Astrocyte of the cerebellum (primary cell): ENCODE measurements at regions not wholly inside any gene's neighbourhood (a gene's known extent, or its start where the extent isn't known, plus 50 kb on each side); places are given as distances from the start of the nearest gene placed in this dataset.
"Not testable (repeated sequence)": the region's sequence is repeated elsewhere in the genome, so short reads cannot be mapped to it uniquely, and the experiment has no call there.

Experiments
- DNase-seq: peaks from one replicate; pipeline ENCODE4 v3.0.0-alpha.2; 2011; ENCODE audit warnings: low read depth
- H3K4me3 ChIP-seq: 2 replicates; pipeline ENCODE4 v1.5.1; 2011; ENCODE audit warnings: mild to moderate bottlenecking, low read depth, low read length, moderate library complexity
- in situ Hi-C: cut with HindIII; loops from 2 replicates; pipeline ENCODE4 v1.10.0; 2017; ENCODE audit warnings: low sequenced_read_pairs
- TF ChIP-seq, protein P1 (sequence below): IDR thresholded peaks from 2 replicates; pipeline ENCODE4 v1.5.1; 2012; ENCODE audit warnings: low read length, low read depth, moderate library complexity, mild to moderate bottlenecking; ENCODE audit errors: missing control alignments

DNA sequence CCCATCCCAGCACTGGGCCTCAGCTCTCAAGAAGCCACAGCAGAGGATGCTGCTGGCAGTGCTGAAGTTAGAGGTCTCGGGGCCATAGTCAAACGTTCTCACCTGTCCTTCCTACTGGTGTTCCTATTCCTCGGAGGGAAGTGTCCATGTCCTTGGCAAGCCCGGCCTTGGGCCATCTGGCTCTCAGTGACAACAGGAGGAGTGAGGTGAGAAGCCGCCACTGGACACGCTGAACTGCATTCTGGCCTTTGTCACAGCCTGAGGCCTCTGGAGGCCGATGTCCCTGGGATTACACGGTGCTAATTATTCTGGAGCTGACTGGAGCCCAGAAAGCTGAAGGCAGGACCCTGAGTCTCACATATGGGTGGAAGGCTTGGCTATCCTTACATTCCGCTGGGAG, 92.5 kb downstream of the OLFM1 start:
- in situ Hi-C loops: no loop called here
- TF ChIP-seq, protein P1, sequence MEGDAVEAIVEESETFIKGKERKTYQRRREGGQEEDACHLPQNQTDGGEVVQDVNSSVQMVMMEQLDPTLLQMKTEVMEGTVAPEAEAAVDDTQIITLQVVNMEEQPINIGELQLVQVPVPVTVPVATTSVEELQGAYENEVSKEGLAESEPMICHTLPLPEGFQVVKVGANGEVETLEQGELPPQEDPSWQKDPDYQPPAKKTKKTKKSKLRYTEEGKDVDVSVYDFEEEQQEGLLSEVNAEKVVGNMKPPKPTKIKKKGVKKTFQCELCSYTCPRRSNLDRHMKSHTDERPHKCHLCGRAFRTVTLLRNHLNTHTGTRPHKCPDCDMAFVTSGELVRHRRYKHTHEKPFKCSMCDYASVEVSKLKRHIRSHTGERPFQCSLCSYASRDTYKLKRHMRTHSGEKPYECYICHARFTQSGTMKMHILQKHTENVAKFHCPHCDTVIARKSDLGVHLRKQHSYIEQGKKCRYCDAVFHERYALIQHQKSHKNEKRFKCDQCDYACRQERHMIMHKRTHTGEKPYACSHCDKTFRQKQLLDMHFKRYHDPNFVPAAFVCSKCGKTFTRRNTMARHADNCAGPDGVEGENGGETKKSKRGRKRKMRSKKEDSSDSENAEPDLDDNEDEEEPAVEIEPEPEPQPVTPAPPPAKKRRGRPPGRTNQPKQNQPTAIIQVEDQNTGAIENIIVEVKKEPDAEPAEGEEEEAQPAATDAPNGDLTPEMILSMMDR: no peak
- H3K4me3 ChIP-seq: no peak overlapping the region
- DNase-seq: no peak

DNA sequence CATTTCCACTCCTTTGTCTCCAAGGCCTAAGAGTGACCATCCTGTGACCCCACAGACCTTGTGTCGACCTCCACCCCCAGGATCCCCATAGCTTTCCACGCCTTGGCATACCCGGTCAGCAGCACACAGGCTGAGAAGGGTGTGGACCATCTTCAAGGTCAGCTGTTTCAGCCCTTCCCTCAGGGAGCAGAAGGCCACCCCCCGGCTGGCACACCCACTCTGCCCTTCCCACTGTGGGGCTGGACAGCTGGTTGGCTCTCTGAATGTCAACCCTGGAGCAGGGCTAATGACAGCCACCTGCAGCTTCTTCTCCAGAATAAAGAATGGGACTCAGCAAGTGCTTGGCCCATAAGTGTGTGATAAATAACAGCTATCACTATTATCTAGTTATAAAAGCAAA, 93.1 kb downstream of the OLFM1 start:
- DNase-seq: no peak
- in situ Hi-C loops: no loop called here
- TF ChIP-seq, protein P1: no peak
- H3K4me3 ChIP-seq: no peak overlapping the region

DNA sequence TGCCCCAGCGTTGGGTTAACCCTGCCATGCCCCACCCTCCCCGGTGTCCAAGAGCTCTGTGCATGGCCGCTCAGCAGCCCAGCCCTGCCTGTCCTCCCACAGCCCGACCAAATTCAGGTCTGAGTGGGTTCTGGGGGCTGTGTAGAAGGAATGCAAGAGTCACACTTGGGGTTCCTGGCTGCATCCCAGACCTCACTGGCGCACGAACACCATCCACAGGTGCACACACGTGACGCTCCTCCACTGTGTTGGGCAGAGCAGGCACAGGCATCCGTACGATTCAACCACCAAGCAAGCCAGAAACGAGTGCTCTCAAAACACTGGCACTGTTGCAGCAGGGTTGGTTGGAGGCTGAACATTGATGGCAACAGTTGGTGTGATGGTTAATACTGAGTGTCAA, 93.9 kb downstream of the OLFM1 start:
- H3K4me3 ChIP-seq: no peak overlapping the region
- TF ChIP-seq, protein P1: no peak
- in situ Hi-C loops: no loop called here
- DNase-seq: no peak

DNA sequence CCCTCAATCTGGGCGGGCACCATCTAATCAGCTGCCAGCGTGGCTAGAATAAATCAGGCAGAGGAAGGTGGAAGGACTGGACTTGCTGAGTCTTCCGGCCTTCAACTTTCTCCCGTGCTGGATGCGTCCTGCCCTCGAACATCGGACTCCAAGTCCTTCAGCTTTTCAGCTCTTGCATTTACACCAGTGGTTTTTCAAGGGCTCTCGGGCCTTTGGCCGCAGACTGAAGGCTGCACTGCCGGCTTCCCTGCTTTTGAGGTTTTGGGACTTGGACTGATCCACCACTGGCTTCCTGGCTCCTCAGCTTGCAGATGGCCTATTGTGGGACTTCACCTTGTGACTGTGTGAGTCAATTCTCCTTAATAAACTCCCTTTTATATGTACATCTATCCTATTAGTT, 94.4 kb downstream of the OLFM1 start:
- DNase-seq, in situ Hi-C loops: not testable (repeated sequence)

DNA sequence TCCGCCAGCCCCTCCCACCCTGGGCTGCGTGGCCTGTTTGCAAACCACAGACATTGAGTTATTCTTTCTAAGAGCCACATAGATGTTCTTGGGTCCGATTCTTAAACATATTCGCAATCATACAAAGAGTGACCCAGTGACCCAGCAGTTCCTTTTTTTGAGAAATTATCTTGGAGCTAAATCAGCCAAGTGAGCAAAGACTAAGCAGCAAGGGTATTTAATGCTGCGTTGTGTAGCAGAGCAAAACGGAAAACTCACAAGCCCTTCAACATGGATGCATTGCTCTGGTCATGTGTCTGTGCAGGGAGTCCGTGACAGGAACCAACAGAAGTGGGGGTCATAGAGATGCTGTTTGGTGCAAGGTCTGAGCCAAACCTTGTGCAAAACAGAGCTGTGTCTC, 95.6 kb downstream of the OLFM1 start:
- TF ChIP-seq, protein P1: no peak
- no peak overlapping the region for H3K4me3 ChIP-seq
- no peak for DNase-seq
- in situ Hi-C loops: no loop called here

More for the DNA sequence above, 94.4 kb downstream of the OLFM1 start:
- not testable (repeated sequence) for H3K4me3 ChIP-seq

DNA sequence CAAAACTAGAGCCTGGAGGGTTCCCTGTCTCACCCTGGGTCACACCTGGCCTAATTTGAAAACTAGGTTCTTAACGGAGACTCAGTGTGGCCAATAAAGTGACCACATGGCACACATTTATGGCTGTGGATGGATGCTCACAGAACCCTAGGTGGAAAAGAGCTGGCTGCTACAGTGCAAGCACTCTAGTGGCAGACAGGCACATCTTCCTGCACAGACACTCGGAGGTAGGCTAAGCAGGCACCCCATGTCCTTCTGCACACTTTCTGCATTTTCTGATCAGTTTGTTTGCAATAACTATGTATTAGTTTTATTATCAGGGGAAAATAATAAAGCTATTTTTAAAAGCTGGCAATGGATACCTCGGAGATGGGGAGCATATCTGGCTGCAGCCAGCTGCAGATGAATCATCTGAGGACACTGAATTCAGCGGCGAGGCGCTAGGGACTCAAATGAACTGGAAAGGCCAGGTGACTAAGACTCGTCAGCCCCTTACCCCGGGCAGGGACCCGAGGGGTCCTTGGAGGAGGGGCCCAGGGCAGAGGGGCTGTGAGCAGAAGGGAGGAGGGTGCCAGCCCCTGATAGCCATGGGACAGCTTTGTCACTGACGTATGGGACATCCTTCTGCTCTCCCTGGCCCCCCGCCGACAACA, 96.2 kb downstream of the OLFM1 start:
- DNase-seq: no peak
- H3K4me3 ChIP-seq: no peak overlapping the region
- TF ChIP-seq, protein P1: no peak
- in situ Hi-C loops: no loop called here

DNA sequence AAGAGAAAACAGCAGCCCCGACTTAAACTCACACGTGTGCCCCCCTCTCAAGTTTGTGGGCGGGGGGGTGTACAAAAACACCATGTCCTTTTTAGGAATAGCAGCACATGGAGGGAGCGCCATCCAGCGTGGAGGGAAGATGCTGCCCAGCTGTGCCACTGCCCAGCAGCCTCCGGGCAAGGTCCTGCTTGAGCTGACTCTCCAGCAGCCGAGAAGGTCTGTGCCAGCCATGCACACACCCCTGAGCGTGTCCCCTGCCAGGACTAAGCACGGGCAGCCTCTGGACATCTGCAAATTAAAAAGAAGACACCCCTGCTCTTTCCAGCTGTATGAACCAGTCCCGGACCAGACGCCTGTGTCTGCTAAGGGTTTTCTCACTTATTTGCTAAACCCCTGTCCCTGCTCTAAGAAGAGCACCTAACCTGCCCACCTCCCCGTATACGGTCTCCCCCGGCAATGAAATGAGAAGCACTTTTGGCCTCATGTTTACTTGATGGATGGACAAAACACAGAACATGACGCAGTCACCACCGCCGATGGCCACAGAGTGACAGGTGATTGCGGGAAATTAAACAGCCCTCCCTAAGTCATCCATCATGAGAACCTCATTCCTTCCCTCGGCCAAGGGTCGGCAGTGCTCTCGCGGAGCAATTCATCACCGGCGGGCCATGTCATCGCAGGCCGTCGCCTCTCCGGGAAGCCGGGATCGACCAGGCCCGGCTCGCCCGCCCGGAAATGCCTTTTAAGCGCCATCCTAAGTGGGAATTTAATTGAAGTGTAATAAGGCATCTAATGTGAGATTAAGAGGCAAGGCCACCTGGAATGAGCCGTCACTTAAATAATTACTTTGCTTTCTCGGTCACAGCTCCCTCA, 96.9 kb downstream of the OLFM1 start:
- in situ Hi-C loops: no loop called here
- TF ChIP-seq, protein P1: no peak
- H3K4me3 ChIP-seq: no peak overlapping the region
- no peak for DNase-seq
